B cell (primary cell): ENCODE measurements at regions not wholly inside any gene's neighbourhood (a gene's known extent, or its start where the extent isn't known, plus 50 kb on each side); places are given as distances from the start of the nearest gene placed in this dataset.

ENCODE experiments used
- CTCF ChIP-seq: fragments of 200-600 bp; IDR thresholded peaks from one replicate; pipeline ENCODE4 v1.8.0; 2022; ENCODE audit warnings: antibody characterized with exemption, mild to moderate bottlenecking
- EZH2 ChIP-seq: IDR thresholded peaks from 2 replicates; pipeline ENCODE4 v1.6.1; 2012; ENCODE audit warnings: borderline replicate concordance, low read depth, mild to moderate bottlenecking, moderate library complexity, low read length; ENCODE audit not compliant: insufficient read depth, poor library complexity, severe bottlenecking

- TF ChIP-seq CTCF (no peak), EZH2 (no peak)
Measured at GRCh38 chr4:59039046-59039445, 1928.9 kb upstream of the IGFBP7 start.
